ENCODE measurements at regions not wholly inside any gene's neighbourhood (a gene's known extent, or its start where the extent isn't known, plus 50 kb on each side); places are given as distances from the start of the nearest gene placed in this dataset.

GRCh38 chr9:80507611-80508010 is 935.8 kb downstream of the TLE4 start:
- TF ChIP-seq RFX5 (IDR thresholded peaks at IDR 0.05; ENCODE audit: low read depth, low read length), result no peak
- TF ChIP-seq TCF3 (IDR thresholded peaks at IDR 0.05; ENCODE audit: borderline replicate concordance, insufficient read depth, low read depth, low read length), result no peak
- no peak for TF ChIP-seq CTCF (IDR thresholded peaks at IDR 0.05 in 2 of 3, conservative IDR thresholded peaks at IDR 0.05 in 1 of 3; ENCODE audit: control insufficient read depth in 2 of 3, extremely low read depth in 1 of 3, insufficient read depth in 1 of 3, low read depth in 3 of 3, low read length in 3 of 3)

Data from GM12878 (cell line).